Ovary (tissue), 3 donors: ENCODE measurements at regions not wholly inside any gene's neighbourhood (a gene's known extent, or its start where the extent isn't known, plus 50 kb on each side); places are given as distances from the start of the nearest gene placed in this dataset.

Source experiments
- CTCF ChIP-seq, 3 donors: fragments of 450-650 bp in 2 of 3; fragments of 200-600 bp in 1 of 3; IDR thresholded peaks; one replicate each; pipeline versions ENCODE4 v1.5.1 to v1.8.0; 2016 to 2022; ENCODE audit warnings: antibody characterized with exemption in 3 of 3, mild to moderate bottlenecking in 1 of 3
- EP300 ChIP-seq: sonication (generic); formaldehyde crosslinking; IDR thresholded peaks from one replicate; pipeline ENCODE4 v1.6.1; 2017; ENCODE audit warnings: antibody characterized with exemption
- donor health status: DM: no; HTN: no; CAD: no.

GRCh38 chr10:33416209-33416608 lies 81.7 kb upstream of the NRP1 start:
- TF ChIP-seq CTCF (IDR thresholded peaks at IDR 0.05) (no peak), EP300 (no peak)
